ENCODE measurements at regions not wholly inside any gene's neighbourhood (a gene's known extent, or its start where the extent isn't known, plus 50 kb on each side); places are given as distances from the start of the nearest gene placed in this dataset.

DNA sequence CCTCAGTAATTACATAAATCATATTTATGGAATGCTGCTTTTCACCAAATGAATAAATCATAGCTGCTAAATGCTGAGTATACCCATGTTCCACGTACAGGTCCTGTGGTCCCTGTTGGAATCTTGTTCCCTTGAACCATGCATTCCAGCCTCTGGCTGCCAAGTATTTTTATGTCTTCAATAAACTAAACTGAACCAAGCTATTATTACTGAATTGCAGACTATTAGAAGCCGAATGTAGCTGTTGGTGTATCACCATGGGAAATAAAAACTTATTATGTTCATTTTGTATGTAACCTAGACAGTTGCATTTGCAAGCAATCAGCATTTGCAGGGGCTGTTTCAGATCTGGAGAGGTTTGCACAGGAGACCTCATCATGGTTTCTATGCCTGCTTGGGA, 362.4 kb downstream of the ADCYAP1 start:
- ChIA-PET POLR2A (no interaction called here), RAD21 (ENCODE audit: low non-redundant PET in 1 of 2, low total read pairs in 2 of 2, uncharacterized antibody in 2 of 2, unreplicated experiment in 2 of 2) (no interaction called here), CTCF (no interaction called here)
- H3K27ac ChIP-seq (ENCODE audit: low read depth, low read length) = no peak overlapping the region
- H3K36me3 ChIP-seq (ENCODE audit: control insufficient read depth in 1 of 2, insufficient read depth in 2 of 2, low read length in 2 of 2) = no peaks in the 10 kb centered on the region
- no TSS peak for BruUV-seq (replicated peaks)
- no peak overlapping the region for H3K4me3 ChIP-seq (replicated peaks in 1 of 2; ENCODE audit: low read depth in 1 of 2, low read length in 2 of 2)
- H3K9me2 ChIP-seq (ENCODE audit: insufficient read depth) = no peaks in the 10 kb centered on the region
- H2AFZ ChIP-seq (ENCODE audit: low read depth, low read length, poor library complexity, severe bottlenecking) = no peak overlapping the region
- no peaks in the 10 kb centered on the region for H3K27me3 ChIP-seq (ENCODE audit: insufficient read depth, low read length)
- H3K9me3 ChIP-seq (ENCODE audit: control insufficient read depth in 1 of 2, insufficient read depth in 1 of 2, low read depth in 1 of 2, low read length in 2 of 2) = no peaks in the 10 kb centered on the region
- H3K9ac ChIP-seq (ENCODE audit: low read length) = no peak overlapping the region
- H3K4me2 ChIP-seq (ENCODE audit: low read length) = no peak overlapping the region
- H3K79me2 ChIP-seq (ENCODE audit: insufficient read depth, low read length) = no peaks in the 10 kb centered on the region
- no peak for TF ChIP-seq MAX (IDR thresholded peaks at IDR 0.05)
- no peak for TF ChIP-seq RAD21 (IDR thresholded peaks at IDR 0.05; ENCODE audit: low read depth)
- TF ChIP-seq EZH2phosphoT487 (IDR thresholded peaks at IDR 0.05; ENCODE audit: borderline replicate concordance) = no peak
- TF ChIP-seq, protein P1, sequence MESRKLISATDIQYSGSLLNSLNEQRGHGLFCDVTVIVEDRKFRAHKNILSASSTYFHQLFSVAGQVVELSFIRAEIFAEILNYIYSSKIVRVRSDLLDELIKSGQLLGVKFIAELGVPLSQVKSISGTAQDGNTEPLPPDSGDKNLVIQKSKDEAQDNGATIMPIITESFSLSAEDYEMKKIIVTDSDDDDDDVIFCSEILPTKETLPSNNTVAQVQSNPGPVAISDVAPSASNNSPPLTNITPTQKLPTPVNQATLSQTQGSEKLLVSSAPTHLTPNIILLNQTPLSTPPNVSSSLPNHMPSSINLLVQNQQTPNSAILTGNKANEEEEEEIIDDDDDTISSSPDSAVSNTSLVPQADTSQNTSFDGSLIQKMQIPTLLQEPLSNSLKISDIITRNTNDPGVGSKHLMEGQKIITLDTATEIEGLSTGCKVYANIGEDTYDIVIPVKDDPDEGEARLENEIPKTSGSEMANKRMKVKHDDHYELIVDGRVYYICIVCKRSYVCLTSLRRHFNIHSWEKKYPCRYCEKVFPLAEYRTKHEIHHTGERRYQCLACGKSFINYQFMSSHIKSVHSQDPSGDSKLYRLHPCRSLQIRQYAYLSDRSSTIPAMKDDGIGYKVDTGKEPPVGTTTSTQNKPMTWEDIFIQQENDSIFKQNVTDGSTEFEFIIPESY (IDR thresholded peaks at IDR 0.05; ENCODE audit: extremely low read depth, insufficient replicate concordance, low read length) = no peak
- TF ChIP-seq ELF1 (IDR thresholded peaks at IDR 0.05; ENCODE audit: borderline replicate concordance, low read depth) = no peak
- no peak for TF ChIP-seq EZH2 (IDR thresholded peaks at IDR 0.05)
- TF ChIP-seq SIN3A (IDR thresholded peaks at IDR 0.05; ENCODE audit: low read depth) = no peak
- TF ChIP-seq, protein P2, sequence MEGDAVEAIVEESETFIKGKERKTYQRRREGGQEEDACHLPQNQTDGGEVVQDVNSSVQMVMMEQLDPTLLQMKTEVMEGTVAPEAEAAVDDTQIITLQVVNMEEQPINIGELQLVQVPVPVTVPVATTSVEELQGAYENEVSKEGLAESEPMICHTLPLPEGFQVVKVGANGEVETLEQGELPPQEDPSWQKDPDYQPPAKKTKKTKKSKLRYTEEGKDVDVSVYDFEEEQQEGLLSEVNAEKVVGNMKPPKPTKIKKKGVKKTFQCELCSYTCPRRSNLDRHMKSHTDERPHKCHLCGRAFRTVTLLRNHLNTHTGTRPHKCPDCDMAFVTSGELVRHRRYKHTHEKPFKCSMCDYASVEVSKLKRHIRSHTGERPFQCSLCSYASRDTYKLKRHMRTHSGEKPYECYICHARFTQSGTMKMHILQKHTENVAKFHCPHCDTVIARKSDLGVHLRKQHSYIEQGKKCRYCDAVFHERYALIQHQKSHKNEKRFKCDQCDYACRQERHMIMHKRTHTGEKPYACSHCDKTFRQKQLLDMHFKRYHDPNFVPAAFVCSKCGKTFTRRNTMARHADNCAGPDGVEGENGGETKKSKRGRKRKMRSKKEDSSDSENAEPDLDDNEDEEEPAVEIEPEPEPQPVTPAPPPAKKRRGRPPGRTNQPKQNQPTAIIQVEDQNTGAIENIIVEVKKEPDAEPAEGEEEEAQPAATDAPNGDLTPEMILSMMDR (IDR thresholded peaks at IDR 0.05 in 2 of 3, conservative IDR thresholded peaks at IDR 0.05 in 1 of 3; ENCODE audit: borderline replicate concordance in 1 of 3, insufficient read depth in 1 of 3, low read depth in 2 of 3, low read length in 2 of 3) = no peak
- TF ChIP-seq CEBPB (IDR thresholded peaks at IDR 0.05; ENCODE audit: low read depth) = no peak
- TF ChIP-seq EGR1 (IDR thresholded peaks at IDR 0.05; ENCODE audit: low read depth) = no peak
- no peak for TF ChIP-seq REST (IDR thresholded peaks at IDR 0.05; ENCODE audit: low read depth)
- no peak for TF ChIP-seq TCF7L2 (IDR thresholded peaks at IDR 0.05; ENCODE audit: borderline replicate concordance, extremely low read depth, insufficient read depth, insufficient read length)
- TF ChIP-seq ZFX (IDR thresholded peaks at IDR 0.05) = no peak
- TF ChIP-seq ZNF274 (IDR thresholded peaks at IDR 0.05; ENCODE audit: low read depth, low read length) = no peak
- no peak for TF ChIP-seq JUND (IDR thresholded peaks at IDR 0.05)
- no peak for TF ChIP-seq POLR2A (IDR thresholded peaks at IDR 0.05; ENCODE audit: borderline replicate concordance, extremely low read depth, insufficient read depth, insufficient read length)
- H3K4me1 ChIP-seq (ENCODE audit: control insufficient read depth in 1 of 2, insufficient read depth in 2 of 2, low read length in 2 of 2) = no peaks in the 10 kb centered on the region
- DNase-seq (ENCODE audit: low read depth, low spot score) = no peak
- ATAC-seq = no peak
- no peaks in the 10 kb centered on the region for H4K20me1 ChIP-seq (ENCODE audit: insufficient read depth)
- intact Hi-C loops (cut with micrococcal nuclease) = no loop called here
